IMR-90 (cell line): ENCODE measurements at regions not wholly inside any gene's neighbourhood (a gene's known extent, or its start where the extent isn't known, plus 50 kb on each side); places are given as distances from the start of the nearest gene placed in this dataset.

ENCODE experiments used
- CEBPB ChIP-seq: IDR thresholded peaks from 2 replicates; pipeline ENCODE4 v1.6.1; 2012; ENCODE audit warnings: low read depth, low read length, improper control_type of control experiment
- CHD1 ChIP-seq: IDR thresholded peaks from 2 replicates; pipeline ENCODE4 v1.6.1; 2012; ENCODE audit warnings: low read depth, low read length, improper control_type of control experiment
- CTCF ChIP-seq: conservative IDR thresholded peaks from 2 replicates; pipeline ENCODE4 v1.5.1; 2012; ENCODE audit warnings: mild to moderate bottlenecking, low read depth, low read length, improper control_type of control experiment
- MAFK ChIP-seq: IDR thresholded peaks from 2 replicates; pipeline ENCODE4 v1.6.1; 2012; ENCODE audit warnings: low read depth, low read length, improper control_type of control experiment
- MAZ ChIP-seq: IDR thresholded peaks from 2 replicates; pipeline ENCODE4 v1.6.1; 2012; ENCODE audit warnings: low read depth, mild to moderate bottlenecking, low read length, improper control_type of control experiment, moderate library complexity, borderline replicate concordance
- POLR2A ChIP-seq: IDR thresholded peaks from 2 replicates; pipeline ENCODE4 v1.6.1; 2012; ENCODE audit warnings: mild to moderate bottlenecking, low read depth, low read length
- RAD21 ChIP-seq: IDR thresholded peaks from 2 replicates; pipeline ENCODE4 v1.6.1; 2012; ENCODE audit warnings: low read length, improper control_type of control experiment
- RCOR1 ChIP-seq: IDR thresholded peaks from 2 replicates; pipeline ENCODE4 v1.6.1; 2012; ENCODE audit warnings: mild to moderate bottlenecking, low read length, improper control_type of control experiment; ENCODE audit not compliant: insufficient replicate concordance
- RFX5 ChIP-seq: IDR thresholded peaks from 2 replicates; pipeline ENCODE4 v1.8.0; 2012; ENCODE audit warnings: low read depth, mild to moderate bottlenecking, low read length, moderate library complexity
- SMC3 ChIP-seq: fragments of 150-350 bp; IDR thresholded peaks from 2 replicates; pipeline ENCODE4 v1.6.1; 2016; ENCODE audit warnings: low read depth, mild to moderate bottlenecking, antibody characterized with exemption, low read length, moderate library complexity
- USF2 ChIP-seq: fragments of 150-350 bp; IDR thresholded peaks from 2 replicates; pipeline ENCODE4 v1.6.1; 2017; ENCODE audit warnings: mild to moderate bottlenecking, antibody characterized with exemption, low read length, low read depth

GRCh38 chr4:26127851-26128337 is 192.9 kb upstream of the RBPJ start:
- TF ChIP-seq MAZ (no peak), USF2 (no peak), CTCF (no peak), SMC3 (no peak), CHD1 (no peak), POLR2A (no peak), CEBPB (no peak), RFX5 (no peak), RCOR1 (no peak), RAD21 (no peak), MAFK (no peak)
